ENCODE measurements at regions not wholly inside any gene's neighbourhood (a gene's known extent, or its start where the extent isn't known, plus 50 kb on each side); places are given as distances from the start of the nearest gene placed in this dataset.

DNA sequence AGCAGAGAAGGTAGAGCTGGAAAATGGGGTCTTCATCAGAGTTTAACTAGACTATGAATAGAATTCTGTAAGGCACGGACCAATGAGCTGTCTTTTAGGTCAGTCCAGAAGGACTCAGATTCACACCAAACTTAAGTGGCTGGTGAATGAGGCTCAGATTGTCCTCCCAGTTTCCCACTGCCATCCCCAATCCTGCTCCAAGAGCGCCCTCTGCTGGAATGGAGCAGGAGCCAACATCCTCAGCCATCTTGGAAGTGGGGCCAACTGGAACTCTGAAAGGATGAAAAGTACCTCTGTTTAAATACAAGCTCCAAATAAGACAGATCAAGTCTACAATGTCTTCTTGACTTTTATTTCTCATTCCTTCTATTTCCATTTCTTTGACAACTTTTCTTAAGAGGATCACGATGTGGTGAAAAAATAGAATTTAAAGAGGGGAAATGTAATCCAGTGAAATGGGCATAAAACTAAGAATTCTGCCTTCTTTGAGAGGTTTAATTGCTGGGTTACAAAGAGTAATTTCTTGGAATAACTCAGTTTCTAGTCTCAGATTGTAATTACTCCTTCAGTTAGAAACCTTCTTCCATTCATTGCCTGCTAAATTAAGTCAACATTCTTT is 217.1 kb upstream of the TPRG1 start:
- Mint-ChIP-seq H3K27me3 (no peaks in the 10 kb centered on the region), H3K27ac (no peak overlapping the region), H3K4me3 (no peak overlapping the region), H3K9me3 (no peaks in the 10 kb centered on the region), H3K36me3 (ENCODE audit: low read depth) (no peaks in the 10 kb centered on the region), H3K4me1 (ENCODE audit: low read depth) (peaks cover 38% of the 10 kb centered on the region)
- intact Hi-C loops (cut with micrococcal nuclease), result loop anchor here (1.0 to 10.0 kb wide), 5 partner anchors 52 to 1213 kb away; partner anchors contain the start of gene LPP

DNA sequence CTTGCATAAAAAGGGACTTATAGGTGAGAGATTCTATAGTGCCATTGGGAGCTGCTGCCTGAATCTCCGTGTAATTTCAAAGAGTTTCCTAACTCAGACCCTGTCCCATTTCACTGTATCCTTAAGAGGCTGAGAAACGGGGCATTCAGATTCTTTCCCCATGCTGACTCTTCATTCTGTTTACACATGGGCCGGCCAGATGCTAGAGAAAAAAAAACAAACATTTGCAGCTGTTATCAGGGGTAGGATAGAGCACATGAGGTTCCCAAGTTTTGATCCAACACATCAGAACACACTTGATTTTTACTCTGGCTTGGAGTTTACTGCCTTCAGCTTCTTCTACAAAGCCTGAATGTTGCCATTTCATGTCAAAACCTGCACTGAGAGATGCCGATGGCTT is 215.9 kb upstream of the TPRG1 start:
- Mint-ChIP-seq H3K9me3 (no peaks in the 10 kb centered on the region), H3K36me3 (ENCODE audit: low read depth) (no peaks in the 10 kb centered on the region), H3K27ac (no peak overlapping the region), H3K4me3 (no peak overlapping the region), H3K4me1 (ENCODE audit: low read depth) (peaks cover 26% of the 10 kb centered on the region), H3K27me3 (no peaks in the 10 kb centered on the region)
- intact Hi-C loops (cut with micrococcal nuclease), result loop anchor here (10.0 kb wide), 3 partner anchors 251 to 801 kb away; partner anchors contain the start of gene LPP

DNA sequence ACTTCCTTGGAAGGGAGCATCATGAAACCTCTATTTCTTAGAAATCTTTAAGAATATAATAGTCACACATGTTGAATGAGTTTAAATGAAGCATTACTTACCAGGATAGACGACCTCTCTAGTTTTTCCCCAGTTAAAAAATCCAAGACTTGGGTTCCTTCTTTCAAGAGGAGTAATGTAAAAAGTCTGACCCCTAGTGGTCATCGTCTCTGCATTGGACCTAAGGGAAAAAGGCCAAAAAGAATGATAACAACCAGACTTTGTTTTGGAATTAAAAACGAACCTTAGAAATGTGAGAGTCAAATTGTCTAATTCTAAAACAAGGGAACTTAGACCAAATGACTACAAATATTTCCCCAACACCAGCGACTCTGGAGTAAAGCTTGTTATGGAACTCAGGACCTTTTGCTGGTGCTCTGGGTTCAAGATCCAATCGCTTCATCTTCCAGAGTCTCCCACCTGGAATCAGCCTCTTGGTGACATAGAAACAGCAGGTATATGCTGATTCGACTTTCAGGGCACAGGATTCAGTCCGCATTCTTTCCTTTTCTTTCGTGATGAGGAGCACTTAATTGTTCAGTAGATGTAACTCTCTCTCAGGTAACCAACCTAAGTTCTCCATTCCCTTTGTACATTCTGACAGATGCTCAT is 214.8 kb upstream of the TPRG1 start:
- Mint-ChIP-seq H3K27ac (no peak overlapping the region), H3K36me3 (ENCODE audit: low read depth) (no peaks in the 10 kb centered on the region), H3K4me1 (ENCODE audit: low read depth) (peaks cover 16% of the 10 kb centered on the region), H3K27me3 (no peaks in the 10 kb centered on the region), H3K4me3 (no peak overlapping the region), H3K9me3 (no peaks in the 10 kb centered on the region)
- intact Hi-C loops (cut with micrococcal nuclease), result loop anchor here (10.0 kb wide), 3 partner anchors 252 to 802 kb away; partner anchors contain the start of gene LPP

DNA sequence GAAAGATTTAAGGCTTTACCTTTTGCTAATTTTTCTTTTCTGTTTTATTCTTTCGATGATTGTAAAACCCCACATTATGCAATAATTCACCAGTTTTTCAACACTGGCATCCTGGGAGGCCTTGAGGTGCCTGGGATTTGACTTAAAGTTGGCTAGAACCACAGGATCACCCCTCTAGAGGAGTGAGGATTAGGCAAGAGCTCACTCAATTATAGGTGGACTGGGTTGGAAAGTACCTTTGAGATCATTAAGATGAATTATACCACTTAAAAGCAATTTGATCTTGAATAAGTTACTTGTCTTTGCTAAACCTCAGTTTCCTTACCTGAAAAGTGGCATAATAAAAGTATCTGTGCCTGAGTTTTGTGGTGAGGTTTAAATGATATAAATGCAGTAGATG is 212.8 kb upstream of the TPRG1 start:
- Mint-ChIP-seq H3K27ac (no peak overlapping the region), H3K9me3 (no peaks in the 10 kb centered on the region), H3K4me1 (ENCODE audit: low read depth) (peaks cover 6% of the 10 kb centered on the region), H3K4me3 (no peak overlapping the region), H3K27me3 (no peaks in the 10 kb centered on the region), H3K36me3 (ENCODE audit: low read depth) (no peaks in the 10 kb centered on the region)
- intact Hi-C loops (cut with micrococcal nuclease), result loop anchor here (2.0 to 10.0 kb wide), 4 partner anchors 188 to 804 kb away; partner anchors contain the start of gene LPP

DNA sequence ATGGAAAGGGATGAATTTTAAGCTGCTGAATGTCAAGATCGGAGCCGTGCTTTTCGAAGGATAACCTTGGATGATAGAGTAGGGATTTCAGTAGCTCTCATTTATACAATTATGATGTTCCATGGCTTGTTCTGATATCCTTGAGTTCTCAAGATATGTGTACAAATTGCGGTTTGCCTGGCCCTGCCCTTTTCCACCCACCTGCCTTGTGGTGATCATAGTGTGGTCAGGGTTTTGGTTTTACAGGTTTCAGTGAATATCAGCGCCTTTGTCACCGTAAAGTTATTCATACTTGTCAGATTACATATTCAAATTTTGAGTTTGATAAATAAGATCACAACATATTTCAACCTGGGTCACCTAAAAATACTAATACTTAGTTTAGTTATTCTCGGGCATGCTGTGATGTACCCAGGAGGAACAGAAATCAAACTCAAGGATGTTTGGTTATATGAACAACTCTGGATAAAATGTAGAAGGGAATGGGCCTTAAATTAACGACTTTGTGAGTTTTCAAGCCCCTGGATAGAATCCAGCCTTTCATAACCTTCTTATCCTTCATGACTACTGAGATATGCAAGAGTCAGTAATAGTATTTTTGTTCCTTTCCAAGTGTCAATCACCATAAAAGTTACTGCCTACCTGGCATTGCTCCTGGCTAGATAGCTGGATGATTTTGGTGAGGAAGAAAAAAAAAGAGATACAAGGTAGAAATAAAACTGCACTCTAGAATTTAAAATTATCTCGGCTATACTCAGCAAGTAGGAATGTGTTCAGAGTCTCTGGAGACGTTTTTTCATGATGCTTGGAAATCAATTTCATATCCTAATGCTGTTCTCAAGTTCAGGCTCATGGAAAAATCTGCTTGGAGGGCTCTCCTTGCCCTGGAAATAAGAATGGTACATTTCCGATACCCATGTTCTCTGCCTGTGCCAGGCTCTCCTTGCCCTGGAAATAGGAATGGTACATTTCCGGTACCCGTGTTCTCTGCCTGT is 209.2 kb upstream of the TPRG1 start:
- H3K4me3 Mint-ChIP-seq, result no peak overlapping the region
- intact Hi-C loops (cut with micrococcal nuclease), result no loop called here
- no peaks in the 10 kb centered on the region for H3K4me1 Mint-ChIP-seq (ENCODE audit: low read depth)
- no peaks in the 10 kb centered on the region for H3K27me3 Mint-ChIP-seq
- no peaks in the 10 kb centered on the region for H3K36me3 Mint-ChIP-seq (ENCODE audit: low read depth)
- no peak overlapping the region for H3K27ac Mint-ChIP-seq
- H3K9me3 Mint-ChIP-seq, result no peaks in the 10 kb centered on the region

DNA sequence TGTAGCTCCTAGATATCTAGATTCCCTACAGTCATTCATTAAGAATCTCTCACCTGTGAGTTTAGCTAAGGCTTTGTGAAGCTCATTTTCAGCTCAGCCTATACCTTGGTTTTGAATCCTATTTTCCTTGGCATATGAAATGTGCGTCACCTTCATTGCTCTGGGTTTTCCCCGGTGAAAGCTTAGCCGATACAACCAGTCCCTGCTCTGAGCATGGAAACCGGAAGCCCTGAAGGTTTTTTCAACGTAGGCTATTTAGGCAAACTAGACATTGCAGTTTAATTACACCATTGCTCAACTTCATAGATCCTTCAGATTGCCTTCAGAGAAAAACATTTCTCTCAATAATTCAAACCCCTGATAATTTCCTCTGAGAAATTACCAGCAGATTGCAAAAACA is 206.8 kb upstream of the TPRG1 start:
- Mint-ChIP-seq H3K9me3 (no peaks in the 10 kb centered on the region), H3K36me3 (ENCODE audit: low read depth) (no peaks in the 10 kb centered on the region), H3K27me3 (no peaks in the 10 kb centered on the region), H3K4me1 (ENCODE audit: low read depth) (no peaks in the 10 kb centered on the region), H3K27ac (no peak overlapping the region), H3K4me3 (no peak overlapping the region)
- intact Hi-C loops (cut with micrococcal nuclease), result no loop called here

DNA sequence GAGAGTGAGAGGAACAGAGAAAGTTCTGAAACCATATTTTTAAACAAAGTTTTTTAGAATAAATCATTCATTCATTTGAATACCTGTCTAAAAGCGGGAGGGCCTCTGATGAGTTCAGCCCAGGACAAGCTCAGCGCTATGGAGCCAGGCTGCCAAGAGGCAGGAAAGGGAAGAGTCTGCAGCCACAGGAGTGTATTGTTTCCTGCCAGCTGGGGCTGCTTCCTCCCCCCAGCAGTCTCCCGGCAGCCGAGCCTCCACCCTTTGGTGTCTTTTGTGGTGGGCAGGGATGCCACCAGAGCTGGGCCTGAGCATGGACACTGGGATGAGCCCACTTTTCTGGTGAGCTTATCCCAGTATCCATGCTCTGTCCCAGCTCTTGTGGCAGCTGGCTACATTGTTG is 199.5 kb upstream of the TPRG1 start:
- no peak overlapping the region for H3K4me3 Mint-ChIP-seq
- peaks cover 9% of the 10 kb centered on the region for H3K9me3 Mint-ChIP-seq
- intact Hi-C loops (cut with micrococcal nuclease), result loop anchor here (5.0 kb wide), 1 partner anchor 175 kb away; no protein-coding TSS in a partner anchor
- H3K27me3 Mint-ChIP-seq, result peaks cover 13% of the 10 kb centered on the region
- H3K4me1 Mint-ChIP-seq (ENCODE audit: low read depth), result peaks cover 39% of the 10 kb centered on the region
- H3K36me3 Mint-ChIP-seq (ENCODE audit: low read depth), result no peaks in the 10 kb centered on the region
- H3K27ac Mint-ChIP-seq, result no peak overlapping the region

DNA sequence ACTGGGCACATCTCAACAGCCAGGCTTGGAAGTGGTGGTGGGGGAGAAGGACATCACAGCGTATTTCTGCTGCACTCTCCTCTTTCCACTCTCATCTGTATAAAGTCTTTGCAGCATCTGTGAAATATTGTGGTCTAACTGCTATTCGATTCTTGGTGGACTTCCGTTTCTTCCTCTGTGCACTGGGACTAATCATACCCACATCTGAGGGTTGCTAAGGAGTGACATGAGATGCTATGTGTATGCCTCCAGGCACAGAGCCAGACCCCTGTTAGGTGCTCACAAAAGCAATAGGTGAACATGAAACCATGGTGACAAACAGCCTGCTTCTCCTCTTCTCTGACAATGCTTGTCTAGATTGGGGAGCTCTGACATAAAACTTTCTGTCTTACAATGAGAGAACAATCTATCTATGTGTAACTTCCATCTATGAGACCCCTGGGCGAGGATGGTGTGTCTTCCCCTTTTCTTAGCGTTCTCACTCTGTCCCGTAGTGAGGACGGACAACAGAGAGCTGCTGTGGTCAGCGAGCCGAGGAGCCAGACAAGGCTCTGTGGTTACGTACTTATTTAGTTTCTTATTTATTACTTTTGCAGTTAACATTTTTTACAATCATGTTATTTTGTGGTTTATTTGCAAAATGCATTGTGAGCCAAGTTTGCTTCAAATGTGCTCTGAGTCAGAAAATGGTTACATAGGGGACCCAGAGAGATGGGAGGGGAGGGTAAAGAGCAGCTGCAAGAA is 196.7 kb upstream of the TPRG1 start:
- H3K27ac Mint-ChIP-seq, result no peak overlapping the region
- H3K9me3 Mint-ChIP-seq, result peaks cover 9% of the 10 kb centered on the region
- no peaks in the 10 kb centered on the region for H3K36me3 Mint-ChIP-seq (ENCODE audit: low read depth)
- H3K4me1 Mint-ChIP-seq (ENCODE audit: low read depth), result peaks cover 39% of the 10 kb centered on the region
- H3K4me3 Mint-ChIP-seq, result no peak overlapping the region
- intact Hi-C loops (cut with micrococcal nuclease), result loop anchor here (5.0 kb wide), 1 partner anchor 172 kb away; no protein-coding TSS in a partner anchor
- peaks cover 13% of the 10 kb centered on the region for H3K27me3 Mint-ChIP-seq

DNA sequence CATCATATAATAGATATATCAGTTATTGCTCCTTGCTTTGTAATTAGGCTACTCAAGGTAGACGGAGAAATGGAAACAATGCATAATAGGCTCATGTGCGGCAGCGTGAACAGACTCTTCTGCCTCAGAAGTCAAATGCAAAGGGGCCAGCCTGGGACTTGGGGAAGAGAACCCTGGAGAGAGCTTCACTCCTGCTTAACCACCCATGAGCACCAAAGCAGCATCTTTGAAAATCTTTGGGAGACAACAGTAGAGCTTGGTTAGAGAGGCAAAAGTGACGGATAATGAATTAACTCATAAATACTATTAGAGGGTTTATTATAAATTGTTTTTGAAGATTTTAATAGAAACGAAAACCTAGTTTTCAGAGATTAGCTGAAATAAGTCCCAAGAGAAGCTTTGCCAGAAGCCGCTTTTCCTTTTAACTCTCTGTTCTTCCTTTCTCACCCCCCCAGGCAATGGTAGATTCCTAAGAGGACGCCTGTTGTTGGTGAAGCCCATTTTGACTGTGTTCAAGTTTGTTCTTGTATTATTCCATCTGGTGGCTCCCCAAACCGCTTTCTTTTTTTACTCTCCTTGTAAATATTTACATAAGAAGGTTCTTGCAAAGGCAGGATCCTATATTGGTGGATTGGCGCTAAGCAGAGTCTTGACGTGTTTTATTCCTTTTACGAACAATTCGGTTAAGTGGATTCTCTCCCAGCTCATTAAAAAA is 196.0 kb upstream of the TPRG1 start:
- Mint-ChIP-seq H3K27me3 (peaks cover 13% of the 10 kb centered on the region), H3K36me3 (ENCODE audit: low read depth) (no peaks in the 10 kb centered on the region), H3K4me3 (no peak overlapping the region), H3K9me3 (peaks cover 9% of the 10 kb centered on the region), H3K27ac (no peak overlapping the region), H3K4me1 (ENCODE audit: low read depth) (peaks cover 39% of the 10 kb centered on the region)
- intact Hi-C loops (cut with micrococcal nuclease), result no loop called here

DNA sequence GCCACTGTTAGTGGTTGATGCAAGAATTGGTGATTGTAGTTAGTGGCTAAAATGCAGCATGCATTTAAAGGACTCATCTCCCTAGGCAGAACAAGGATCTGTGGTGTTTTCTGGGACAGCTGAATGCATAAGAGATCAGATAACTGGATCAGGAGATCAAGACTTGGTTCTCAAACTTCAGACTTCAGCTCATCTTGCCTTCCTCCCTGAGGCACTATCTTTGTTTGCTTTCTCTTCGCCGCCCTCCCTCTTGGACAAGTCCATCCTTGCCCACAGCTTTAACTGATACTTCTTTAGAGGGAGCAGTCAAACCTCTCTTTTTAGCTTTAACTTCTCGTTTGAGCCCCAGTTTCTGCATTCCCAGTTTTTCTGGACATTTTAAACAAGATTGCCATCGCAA is 195.4 kb upstream of the TPRG1 start:
- Mint-ChIP-seq H3K27me3 (peaks cover 13% of the 10 kb centered on the region), H3K4me1 (ENCODE audit: low read depth) (peaks cover 39% of the 10 kb centered on the region)

DNA sequence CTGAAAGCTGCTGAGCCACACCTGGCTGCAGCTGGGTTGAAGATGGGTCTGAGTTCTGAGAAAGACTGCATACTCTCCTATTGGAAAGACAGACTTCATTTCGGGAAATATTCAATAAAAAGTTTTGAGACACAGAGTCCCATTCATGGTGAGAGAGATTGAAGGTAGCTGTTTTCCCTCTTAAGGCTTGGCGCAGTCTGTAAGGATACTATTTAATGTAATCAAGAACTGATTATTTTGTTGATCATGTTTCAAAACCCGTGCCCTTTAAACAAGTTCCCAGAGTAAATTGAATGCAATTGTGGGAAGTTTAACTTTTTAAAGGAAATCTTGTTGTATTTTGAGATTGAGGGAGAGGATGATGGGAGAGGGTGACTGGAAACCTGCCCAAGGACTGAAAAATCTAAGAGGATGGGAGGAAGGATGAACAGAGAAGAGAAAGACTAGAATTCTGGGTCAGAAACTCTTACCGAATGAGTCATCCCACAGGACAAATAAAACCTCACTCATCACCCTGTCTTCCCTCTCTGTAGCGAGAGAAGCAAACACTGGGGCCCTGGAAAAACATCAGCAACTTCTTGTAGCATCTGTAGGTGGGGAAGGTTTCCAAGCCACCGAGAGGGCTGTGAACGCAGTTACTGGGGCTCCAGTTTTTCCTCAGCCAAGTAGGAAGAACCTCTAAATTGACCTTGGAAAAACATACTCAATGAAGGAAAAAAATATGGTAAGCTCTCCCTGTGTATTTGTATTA is 193.2 kb upstream of the TPRG1 start:
- H3K9me3 Mint-ChIP-seq, result no peaks in the 10 kb centered on the region
- intact Hi-C loops (cut with micrococcal nuclease), result no loop called here
- no peak overlapping the region for H3K4me3 Mint-ChIP-seq
- peaks cover 4% of the 10 kb centered on the region for H3K27me3 Mint-ChIP-seq
- peaks cover 19% of the 10 kb centered on the region for H3K4me1 Mint-ChIP-seq (ENCODE audit: low read depth)
- no peaks in the 10 kb centered on the region for H3K36me3 Mint-ChIP-seq (ENCODE audit: low read depth)
- no peak overlapping the region for H3K27ac Mint-ChIP-seq

More for the DNA sequence above, 195.4 kb upstream of the TPRG1 start:
- no peaks in the 10 kb centered on the region for H3K36me3 Mint-ChIP-seq (ENCODE audit: low read depth)
- peaks cover 5% of the 10 kb centered on the region for H3K9me3 Mint-ChIP-seq
- intact Hi-C loops (cut with micrococcal nuclease), result no loop called here
- H3K27ac Mint-ChIP-seq, result no peak overlapping the region
- no peak overlapping the region for H3K4me3 Mint-ChIP-seq

DNA sequence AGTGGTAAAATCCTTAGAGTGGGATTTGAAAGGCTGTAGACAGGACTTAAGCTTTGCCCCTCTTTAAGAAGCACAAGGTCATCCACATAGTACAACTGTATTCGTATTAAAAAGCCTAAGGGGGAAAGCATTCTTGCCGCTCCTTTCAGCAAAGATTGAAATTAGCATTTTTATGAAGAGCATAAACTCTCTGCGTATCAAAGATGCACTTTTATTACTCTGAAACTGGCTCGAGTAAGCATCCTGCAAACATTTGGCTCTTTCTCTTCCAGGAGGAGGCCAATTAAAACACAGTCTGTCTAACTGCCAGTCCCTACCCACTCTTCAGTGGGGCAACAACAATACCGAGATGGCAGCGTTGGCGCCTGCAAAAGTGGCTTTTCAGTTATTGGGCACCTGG is 192.5 kb upstream of the TPRG1 start:
- Mint-ChIP-seq H3K27ac (no peak overlapping the region), H3K4me3 (no peak overlapping the region), H3K4me1 (ENCODE audit: low read depth) (peaks cover 14% of the 10 kb centered on the region), H3K9me3 (no peaks in the 10 kb centered on the region), H3K27me3 (peaks cover 4% of the 10 kb centered on the region), H3K36me3 (ENCODE audit: low read depth) (no peaks in the 10 kb centered on the region)
- intact Hi-C loops (cut with micrococcal nuclease), result no loop called here
